ENCODE measurements at regions not wholly inside any gene's neighbourhood (a gene's known extent, or its start where the extent isn't known, plus 50 kb on each side); places are given as distances from the start of the nearest gene placed in this dataset.

GRCh38 chr5:116764941-116765340, 190.3 kb upstream of the SEMA6A start:
- Histone ChIP-seq H4K20me1 (ENCODE audit: control insufficient read depth, insufficient read depth, low read depth, low read length) (no peaks in the 10 kb centered on the region), H3K9me2 (replicated peaks; ENCODE audit: control insufficient read depth, low read length) (no peaks in the 10 kb centered on the region; the same call in 1 of the 2 replicates), H3K79me2 (ENCODE audit: control insufficient read depth, low read length) (no peaks in the 10 kb centered on the region), H3K27ac (ENCODE audit: low read depth, low read length) (no peak overlapping the region), H3K9me3 (ENCODE audit: control insufficient read depth, insufficient read depth, low read length) (no peaks in the 10 kb centered on the region), H3K27me3 (ENCODE audit: control insufficient read depth, low read length) (no peaks in the 10 kb centered on the region), H3K4me3 (ENCODE audit: low read length) (no peak overlapping the region), H3K36me3 (ENCODE audit: control insufficient read depth, low read length) (no peaks in the 10 kb centered on the region), H3K4me2 (ENCODE audit: low read length) (no peak overlapping the region), H3F3A (ENCODE audit: control insufficient read depth, insufficient read depth) (no peaks in the 10 kb centered on the region), H3K4me1 (ENCODE audit: control insufficient read depth, low read length) (0 out of 2 replicates have a peak, but pooled peaks cover 4% of the 10 kb centered on the region)
- TF ChIP-seq CTCF (IDR thresholded peaks at IDR 0.05; ENCODE audit: low read depth, low read length, poor library complexity, severe bottlenecking) = no peak
- TF ChIP-seq EZH2phosphoT487 (IDR thresholded peaks at IDR 0.05; ENCODE audit: borderline replicate concordance, low read length) = no peak

- no peak overlapping the region for H3K27ac ChIP-seq (ENCODE audit: low read depth, low read length)
- no peaks in the 10 kb centered on the region for H4K20me1 ChIP-seq (ENCODE audit: control insufficient read depth, insufficient read depth, low read depth, low read length)
- no peak for TF ChIP-seq CTCF (IDR thresholded peaks at IDR 0.05; ENCODE audit: low read depth, low read length, poor library complexity, severe bottlenecking)
- no peak for TF ChIP-seq EZH2phosphoT487 (IDR thresholded peaks at IDR 0.05; ENCODE audit: borderline replicate concordance, low read length)
Measured at GRCh38 chr5:116763987-116764866, 189.6 kb upstream of the SEMA6A start.

GRCh38 chr5:116759860-116760640, 185.4 kb upstream of the SEMA6A start:
- H3K4me1 ChIP-seq (ENCODE audit: control insufficient read depth, low read length) = 0 out of 2 replicates have a peak, but pooled peaks cover 4% of the 10 kb centered on the region
- no peak overlapping the region for H3K4me3 ChIP-seq (ENCODE audit: low read length)
- H3K79me2 ChIP-seq (ENCODE audit: control insufficient read depth, low read length) = no peaks in the 10 kb centered on the region
- H3K4me2 ChIP-seq (ENCODE audit: low read length) = no peak overlapping the region
- H3F3A ChIP-seq (ENCODE audit: control insufficient read depth, insufficient read depth) = no peaks in the 10 kb centered on the region
- no peaks in the 10 kb centered on the region; the same call in 1 of the 2 replicates for H3K9me2 ChIP-seq (replicated peaks; ENCODE audit: control insufficient read depth, low read length)
- H3K27me3 ChIP-seq (ENCODE audit: control insufficient read depth, low read length) = no peaks in the 10 kb centered on the region
- no peaks in the 10 kb centered on the region for H3K36me3 ChIP-seq (ENCODE audit: control insufficient read depth, low read length)
- H4K20me1 ChIP-seq (ENCODE audit: control insufficient read depth, insufficient read depth, low read depth, low read length) = no peaks in the 10 kb centered on the region
- no peak for TF ChIP-seq CTCF (IDR thresholded peaks at IDR 0.05; ENCODE audit: low read depth, low read length, poor library complexity, severe bottlenecking)
- TF ChIP-seq EZH2phosphoT487 (IDR thresholded peaks at IDR 0.05; ENCODE audit: borderline replicate concordance, low read length) = no peak
- H3K27ac ChIP-seq (ENCODE audit: low read depth, low read length) = no peak overlapping the region
- peaks cover 8% of the 10 kb centered on the region; the same call in 1 of the 2 replicates for H3K9me3 ChIP-seq (ENCODE audit: control insufficient read depth, insufficient read depth, low read length)

More at GRCh38 chr5:116763987-116764866, 189.6 kb upstream of the SEMA6A start:
- H3K36me3 ChIP-seq (ENCODE audit: control insufficient read depth, low read length) = no peaks in the 10 kb centered on the region
- no peaks in the 10 kb centered on the region for H3F3A ChIP-seq (ENCODE audit: control insufficient read depth, insufficient read depth)
- H3K4me2 ChIP-seq (ENCODE audit: low read length) = no peak overlapping the region
- no peaks in the 10 kb centered on the region for H3K27me3 ChIP-seq (ENCODE audit: control insufficient read depth, low read length)
- H3K4me1 ChIP-seq (ENCODE audit: control insufficient read depth, low read length) = 0 out of 2 replicates have a peak, but pooled peaks cover 4% of the 10 kb centered on the region
- H3K9me2 ChIP-seq (replicated peaks; ENCODE audit: control insufficient read depth, low read length) = no peaks in the 10 kb centered on the region; the same call in 1 of the 2 replicates
- H3K79me2 ChIP-seq (ENCODE audit: control insufficient read depth, low read length) = no peaks in the 10 kb centered on the region
- H3K4me3 ChIP-seq (ENCODE audit: low read length) = no peak overlapping the region
- no peaks in the 10 kb centered on the region for H3K9me3 ChIP-seq (ENCODE audit: control insufficient read depth, insufficient read depth, low read length)
